GM12878 (cell line): ENCODE measurements at regions not wholly inside any gene's neighbourhood (a gene's known extent, or its start where the extent isn't known, plus 50 kb on each side); places are given as distances from the start of the nearest gene placed in this dataset.

Source experiments
- ATF7 ChIP-seq: fragments of 450-650 bp; IDR thresholded peaks from 2 replicates; pipeline ENCODE4 v1.6.1; 2016; ENCODE audit warnings: low read depth, mild to moderate bottlenecking
- CREB1 ChIP-seq: IDR thresholded peaks from 2 replicates; pipeline ENCODE4 v1.6.1; 2012; ENCODE audit warnings: low read depth, mild to moderate bottlenecking, inconsistent platforms
- CTCF ChIP-seq, 3 experiments: IDR thresholded peaks in 2 of 3; conservative IDR thresholded peaks in 1 of 3; 2 replicates each; pipeline ENCODE4 v1.5.1; 2011; ENCODE audit warnings: low read depth in 3 of 3, low read length in 3 of 3, mild to moderate bottlenecking in 3 of 3, control low read depth in 2 of 3, moderate library complexity in 2 of 3, inconsistent platforms in 1 of 3, mixed read lengths in 1 of 3; ENCODE audit not compliant: control insufficient read depth in 2 of 3, insufficient read depth in 1 of 3; ENCODE audit errors: extremely low read depth in 1 of 3
- JUND ChIP-seq: IDR thresholded peaks from 2 replicates; pipeline ENCODE4 v1.6.1; 2012; ENCODE audit warnings: low read depth, mild to moderate bottlenecking, low read length, improper control_type of control experiment, moderate library complexity
- MYC ChIP-seq: IDR thresholded peaks from 2 replicates; pipeline ENCODE4 v1.6.1; 2011; ENCODE audit warnings: mild to moderate bottlenecking, low read length, moderate library complexity, inconsistent platforms; ENCODE audit not compliant: insufficient read depth, insufficient replicate concordance, insufficient read length, severe bottlenecking
- NFIC ChIP-seq: IDR thresholded peaks from 2 replicates; pipeline ENCODE4 v1.6.1; 2012; ENCODE audit warnings: low read depth, mild to moderate bottlenecking, inconsistent platforms, low read length, moderate library complexity
- POLR2A ChIP-seq: IDR thresholded peaks from 2 replicates; pipeline ENCODE4 v1.6.1; 2011; ENCODE audit warnings: low read depth, mild to moderate bottlenecking, low read length
- SPI1 ChIP-seq: IDR thresholded peaks from 2 replicates; pipeline ENCODE4 v1.6.1; 2011; ENCODE audit warnings: low read depth, mild to moderate bottlenecking, low read length, moderate library complexity, borderline replicate concordance; ENCODE audit not compliant: insufficient read depth
- TAF1 ChIP-seq: IDR thresholded peaks from 2 replicates; pipeline ENCODE4 v1.6.1; 2011; ENCODE audit warnings: mild to moderate bottlenecking, low read depth, low read length, borderline replicate concordance
- USF1 ChIP-seq: IDR thresholded peaks from 2 replicates; pipeline ENCODE4 v1.6.1; 2011; ENCODE audit warnings: borderline replicate concordance, low read depth, mild to moderate bottlenecking, moderate library complexity, mixed read lengths, low read length; ENCODE audit not compliant: insufficient read depth; ENCODE audit errors: extremely low read length
- ZNF592 ChIP-seq: fragments of 450-650 bp; IDR thresholded peaks from 2 replicates; pipeline ENCODE4 v1.6.1; 2017; ENCODE audit warnings: mild to moderate bottlenecking, moderate library complexity

GRCh38 chr6:93779086-93779841, 359.9 kb upstream of the EPHA7 start:
- TF ChIP-seq CTCF (IDR thresholded peaks at IDR 0.05 in 2 of 3, conservative IDR thresholded peaks at IDR 0.05 in 1 of 3; ENCODE audit: control insufficient read depth in 2 of 3, extremely low read depth in 1 of 3, insufficient read depth in 1 of 3, low read depth in 3 of 3, low read length in 3 of 3): no peak
- no peak for TF ChIP-seq ZNF592
- TF ChIP-seq TAF1: no peak
- TF ChIP-seq POLR2A: no peak
- no peak for TF ChIP-seq ATF7
- TF ChIP-seq USF1: no peak
- no peak for TF ChIP-seq SPI1
- TF ChIP-seq NFIC: no peak
- no peak for TF ChIP-seq MYC
- no peak for TF ChIP-seq CREB1
- TF ChIP-seq JUND: no peak
